HFF-Myc (cell line): ENCODE measurements at regions not wholly inside any gene's neighbourhood (a gene's known extent, or its start where the extent isn't known, plus 50 kb on each side); places are given as distances from the start of the nearest gene placed in this dataset.

Source experiments
- DNase-seq: peaks from one replicate; pipeline ENCODE4 v3.0.0-alpha.2; 2011; ENCODE audit warnings: low read depth; ENCODE audit errors: extremely low read depth
- H3K4me3 ChIP-seq: replicated peaks from 2 replicates; pipeline ENCODE4 v1.5.1; 2011; ENCODE audit warnings: low read depth, mild to moderate bottlenecking, control low read depth, low read length
- TF ChIP-seq, protein P1 (sequence below): IDR thresholded peaks from 2 replicates; pipeline ENCODE4 v1.5.1; 2012; ENCODE audit warnings: mild to moderate bottlenecking, low read depth, low read length, control low read depth; ENCODE audit errors: missing control alignments

DNA sequence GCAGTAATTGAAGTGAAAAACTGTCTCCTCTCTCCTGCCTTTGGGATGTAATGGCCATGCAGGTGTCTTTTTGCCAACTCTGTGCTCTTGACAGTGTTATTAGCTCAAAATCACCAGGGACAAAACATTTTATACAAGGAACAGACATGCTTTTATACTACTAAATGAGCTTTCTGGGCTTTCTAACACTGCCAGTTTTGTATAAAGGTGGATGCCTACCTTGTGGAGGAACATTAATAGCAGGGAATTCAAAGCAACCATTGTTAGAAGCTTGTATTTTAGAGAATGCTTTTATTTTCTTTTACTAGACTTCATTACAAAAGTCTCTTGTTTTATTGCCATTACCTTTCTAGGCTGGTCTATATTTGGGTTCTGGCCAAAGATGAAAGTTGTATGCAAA, 54.7 kb upstream of the ARSJ start:
- TF ChIP-seq, protein P1, sequence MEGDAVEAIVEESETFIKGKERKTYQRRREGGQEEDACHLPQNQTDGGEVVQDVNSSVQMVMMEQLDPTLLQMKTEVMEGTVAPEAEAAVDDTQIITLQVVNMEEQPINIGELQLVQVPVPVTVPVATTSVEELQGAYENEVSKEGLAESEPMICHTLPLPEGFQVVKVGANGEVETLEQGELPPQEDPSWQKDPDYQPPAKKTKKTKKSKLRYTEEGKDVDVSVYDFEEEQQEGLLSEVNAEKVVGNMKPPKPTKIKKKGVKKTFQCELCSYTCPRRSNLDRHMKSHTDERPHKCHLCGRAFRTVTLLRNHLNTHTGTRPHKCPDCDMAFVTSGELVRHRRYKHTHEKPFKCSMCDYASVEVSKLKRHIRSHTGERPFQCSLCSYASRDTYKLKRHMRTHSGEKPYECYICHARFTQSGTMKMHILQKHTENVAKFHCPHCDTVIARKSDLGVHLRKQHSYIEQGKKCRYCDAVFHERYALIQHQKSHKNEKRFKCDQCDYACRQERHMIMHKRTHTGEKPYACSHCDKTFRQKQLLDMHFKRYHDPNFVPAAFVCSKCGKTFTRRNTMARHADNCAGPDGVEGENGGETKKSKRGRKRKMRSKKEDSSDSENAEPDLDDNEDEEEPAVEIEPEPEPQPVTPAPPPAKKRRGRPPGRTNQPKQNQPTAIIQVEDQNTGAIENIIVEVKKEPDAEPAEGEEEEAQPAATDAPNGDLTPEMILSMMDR, result no peak
- no peak overlapping the region for H3K4me3 ChIP-seq
- DNase-seq, result no peak

DNA sequence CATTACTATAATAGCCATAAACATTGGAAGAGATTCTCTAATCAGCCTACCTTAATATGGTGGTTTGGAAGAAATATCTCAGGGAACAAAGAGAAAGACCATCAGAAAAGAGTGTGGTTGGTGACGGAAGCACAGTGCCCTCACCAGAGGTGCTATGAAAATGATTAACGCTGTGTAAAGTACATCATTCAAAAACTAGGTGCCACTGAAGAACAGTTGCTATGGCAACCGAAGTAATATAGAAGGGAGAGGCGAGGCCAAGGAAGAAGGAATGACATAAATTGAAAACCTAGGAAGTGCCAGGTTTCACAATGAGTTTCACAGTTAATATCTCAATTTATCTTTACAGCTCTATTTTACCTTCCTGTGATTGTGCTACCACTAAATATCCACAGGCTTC, 57.0 kb upstream of the ARSJ start:
- no peak for DNase-seq
- TF ChIP-seq, protein P1, result no peak
- H3K4me3 ChIP-seq, result no peak overlapping the region

DNA sequence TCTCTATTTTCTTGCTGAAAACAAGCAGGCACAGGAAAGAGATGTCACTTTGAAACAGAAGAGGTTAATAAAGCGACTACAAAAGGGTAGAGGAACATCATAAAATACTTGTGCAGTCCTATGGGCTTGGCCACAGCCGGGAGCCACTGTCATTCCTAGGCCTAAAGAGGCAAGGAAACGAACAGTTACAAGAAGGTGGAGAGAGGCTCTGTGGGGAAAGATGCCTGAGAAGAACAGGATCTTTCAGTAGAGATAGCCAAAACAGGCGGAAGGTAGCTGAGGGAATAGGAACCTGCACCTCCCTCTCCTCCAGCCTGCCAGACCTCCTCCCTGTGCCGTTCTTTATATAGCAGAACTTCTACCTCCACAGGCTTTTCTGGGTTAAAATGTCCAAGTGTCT, 57.4 kb upstream of the ARSJ start:
- TF ChIP-seq, protein P1, result no peak
- DNase-seq, result no peak
- no peak overlapping the region for H3K4me3 ChIP-seq

DNA sequence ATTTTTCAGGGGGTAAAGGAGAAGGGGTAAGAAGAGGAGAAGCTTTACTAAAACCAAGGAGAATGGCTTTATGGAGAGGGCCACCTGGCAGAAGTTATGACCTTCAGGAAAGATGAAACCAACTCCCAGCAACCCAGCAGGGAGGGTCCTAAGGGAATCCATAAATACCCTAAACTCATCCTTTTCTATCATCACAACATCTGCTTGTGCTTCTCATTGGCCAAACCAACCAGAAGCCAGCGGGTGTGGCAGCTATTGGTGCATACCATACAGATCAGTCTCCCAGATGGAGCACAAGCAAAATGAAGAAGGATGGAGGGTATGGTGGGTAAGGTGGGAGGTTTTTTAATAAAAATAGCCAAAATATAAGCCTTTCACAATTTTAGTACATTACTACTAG, 58.5 kb upstream of the ARSJ start:
- no peak for DNase-seq
- H3K4me3 ChIP-seq, result no peak overlapping the region
- TF ChIP-seq, protein P1, result no peak

DNA sequence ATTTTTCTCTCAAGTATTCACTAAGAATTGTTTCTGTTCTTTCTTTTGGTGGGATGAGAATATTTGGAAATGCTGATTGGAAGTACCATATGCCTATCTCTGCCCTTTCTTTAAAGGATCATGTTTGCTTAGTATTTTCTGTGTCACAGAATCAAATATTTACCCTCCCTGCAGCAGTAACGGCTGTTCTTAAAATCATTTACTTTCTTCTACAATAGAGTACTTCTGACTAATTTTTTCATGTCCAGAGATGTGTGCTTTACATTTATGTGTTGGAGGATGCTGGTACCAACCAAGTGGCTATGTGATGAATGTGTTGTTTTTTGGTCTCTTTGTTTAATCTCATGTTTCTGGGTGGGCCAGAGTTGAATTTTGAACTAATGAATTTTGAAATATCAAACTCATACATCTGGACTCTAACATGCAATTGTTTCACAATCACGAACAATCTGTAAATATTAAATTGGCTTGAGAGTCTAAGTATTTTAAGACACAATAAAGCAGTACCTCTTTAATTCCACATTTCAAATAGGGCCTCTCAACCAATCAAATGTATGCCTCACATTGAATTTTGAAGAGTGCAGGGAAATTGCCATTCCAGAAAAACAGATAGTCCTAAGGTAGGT, 59.4 kb upstream of the ARSJ start:
- no peak overlapping the region for H3K4me3 ChIP-seq
- TF ChIP-seq, protein P1, result no peak
- no peak for DNase-seq

DNA sequence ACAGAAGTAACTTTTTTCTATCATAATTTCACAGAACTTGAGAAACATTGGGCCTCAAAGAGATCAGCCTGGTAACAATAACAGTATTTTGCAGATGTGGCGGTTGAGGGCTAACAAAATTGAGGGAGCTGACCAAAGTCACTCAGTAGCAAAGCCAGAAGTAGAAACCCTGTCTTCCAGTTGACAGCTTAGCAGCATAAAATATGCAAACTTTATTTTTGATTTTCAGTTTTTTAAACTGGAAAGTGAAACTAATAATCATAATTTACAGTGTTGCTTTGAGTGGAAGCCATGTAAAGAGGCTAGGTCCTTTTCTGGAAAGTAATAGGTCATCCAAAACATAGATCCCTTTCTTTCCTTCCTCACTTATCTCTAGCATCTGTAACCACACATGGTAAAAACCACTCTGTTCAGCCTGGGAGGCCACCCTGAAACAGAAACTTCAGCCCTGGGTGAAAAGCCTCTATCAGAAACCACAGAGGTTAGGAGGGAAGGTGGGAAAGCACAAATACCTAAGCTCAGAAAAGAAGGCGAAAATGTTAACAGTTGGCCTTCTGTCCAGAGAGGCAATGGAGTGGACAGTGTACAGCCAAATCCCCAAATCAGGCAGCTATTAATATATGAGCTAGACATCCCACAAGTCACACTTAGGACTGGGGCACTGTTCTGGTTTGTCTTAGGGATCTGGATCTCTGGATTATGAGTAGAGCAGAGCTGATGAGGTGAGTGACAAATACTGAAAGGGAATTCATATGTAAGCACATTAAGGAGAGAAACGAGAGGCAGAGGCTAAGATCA, 61.1 kb upstream of the ARSJ start:
- TF ChIP-seq, protein P1, result no peak
- DNase-seq, result no peak
- H3K4me3 ChIP-seq, result no peak overlapping the region
